Ovary (tissue), 3 donors: ENCODE measurements at regions not wholly inside any gene's neighbourhood (a gene's known extent, or its start where the extent isn't known, plus 50 kb on each side); places are given as distances from the start of the nearest gene placed in this dataset.

Source experiments
- CTCF ChIP-seq, 3 donors: fragments of 450-650 bp in 2 of 3; fragments of 200-600 bp in 1 of 3; IDR thresholded peaks; one replicate each; pipeline versions ENCODE4 v1.5.1 to v1.8.0; 2016 to 2022; ENCODE audit warnings: antibody characterized with exemption in 3 of 3, mild to moderate bottlenecking in 1 of 3
- EP300 ChIP-seq: sonication (generic); formaldehyde crosslinking; IDR thresholded peaks from one replicate; pipeline ENCODE4 v1.6.1; 2017; ENCODE audit warnings: antibody characterized with exemption
- POLR2A ChIP-seq: fragments of 450-650 bp; IDR thresholded peaks from one replicate; pipeline ENCODE4 v1.6.1; 2017; ENCODE audit warnings: antibody characterized with exemption, mild to moderate bottlenecking, moderate library complexity
- donor health status: DM: no; HTN: no; CAD: no.

GRCh38 chr5:8924054-8924793, 621.7 kb downstream of the SEMA5A start:
- no peak for TF ChIP-seq CTCF (IDR thresholded peaks at IDR 0.05)
- TF ChIP-seq POLR2A = no peak
- TF ChIP-seq EP300 = no peak
